Neuronal stem cell (in vitro differentiated cells): ENCODE measurements at regions not wholly inside any gene's neighbourhood (a gene's known extent, or its start where the extent isn't known, plus 50 kb on each side); places are given as distances from the start of the nearest gene placed in this dataset.

Source experiments
- DNase-seq: peaks from one replicate; pipeline ENCODE4 v3.0.0-alpha.2; 2013; ENCODE audit warnings: low spot score
- H2AFZ ChIP-seq: one replicate; pipeline ENCODE4 v1.6.1; 2013; ENCODE audit warnings: mild to moderate bottlenecking, low read length, inconsistent platforms
- H2AK5ac ChIP-seq: 2 replicates; pipeline ENCODE4 v1.6.1; 2013; ENCODE audit warnings: low read depth, mild to moderate bottlenecking, inconsistent platforms, low read length, moderate library complexity, mixed read lengths
- H2BK120ac ChIP-seq: 2 replicates; pipeline ENCODE4 v1.6.1; 2013; ENCODE audit warnings: low read depth, mild to moderate bottlenecking, inconsistent platforms, low read length, moderate library complexity, mixed read lengths
- H2BK12ac ChIP-seq: one replicate; pipeline ENCODE4 v1.6.1; 2013; ENCODE audit warnings: low read length, inconsistent platforms
- H2BK15ac ChIP-seq: 2 replicates; pipeline ENCODE4 v1.6.1; 2013; ENCODE audit warnings: mild to moderate bottlenecking, low read length, inconsistent platforms, mixed read lengths
- H2BK5ac ChIP-seq: one replicate; pipeline ENCODE4 v1.6.1; 2013; ENCODE audit warnings: inconsistent platforms, mild to moderate bottlenecking, low read length, moderate library complexity
- H3K14ac ChIP-seq: one replicate; pipeline ENCODE4 v1.6.1; 2013; ENCODE audit warnings: low read length, inconsistent platforms
- H3K18ac ChIP-seq: 2 replicates; pipeline ENCODE4 v1.6.1; 2013; ENCODE audit warnings: low read length, inconsistent platforms
- H3K23ac ChIP-seq: 2 replicates; pipeline ENCODE4 v1.6.1; 2013; ENCODE audit warnings: low read depth, mild to moderate bottlenecking, mixed read lengths, low read length, inconsistent platforms; ENCODE audit not compliant: poor library complexity
- H3K27ac ChIP-seq: replicated peaks from 3 replicates; pipeline ENCODE4 v1.5.1; 2013; ENCODE audit warnings: low read length, inconsistent platforms
- H3K27me3 ChIP-seq, 3 experiments: 2 replicates each; pipeline ENCODE4 v1.6.1; 2013; ENCODE audit warnings: low read length in 3 of 3, mild to moderate bottlenecking in 2 of 3, inconsistent platforms in 1 of 3, low read depth in 1 of 3, mixed read lengths in 1 of 3, moderate library complexity in 1 of 3; ENCODE audit not compliant: control insufficient read depth in 3 of 3, insufficient read depth in 3 of 3
- H3K36me3 ChIP-seq, 2 donors: replicated peaks in 1 of 2; 2 replicates each; pipeline ENCODE4 v1.6.1; 2013; ENCODE audit warnings: low read length in 2 of 2; ENCODE audit not compliant: control insufficient read depth in 2 of 2, insufficient read depth in 2 of 2
- H3K4ac ChIP-seq: 2 replicates; pipeline ENCODE4 v1.6.1; 2013; ENCODE audit warnings: inconsistent platforms, mild to moderate bottlenecking, low read length, moderate library complexity
- H3K4me1 ChIP-seq, 2 donors: 1 replicate in 1 of 2; 2 replicates in 1 of 2; pipeline ENCODE4 v1.6.1; 2013; ENCODE audit warnings: low read length in 2 of 2, low read depth in 1 of 2; ENCODE audit not compliant: control insufficient read depth in 2 of 2, insufficient read depth in 1 of 2
- H3K4me2 ChIP-seq: one replicate; pipeline ENCODE4 v1.6.1; 2013; ENCODE audit warnings: mild to moderate bottlenecking, low read length, inconsistent platforms; ENCODE audit not compliant: insufficient read depth, poor library complexity, severe bottlenecking
- H3K4me3 ChIP-seq, 2 donors: 2 replicates each; pipeline ENCODE4 v1.5.1; 2013; ENCODE audit warnings: low read length in 2 of 2, mild to moderate bottlenecking in 2 of 2, inconsistent platforms in 1 of 2, moderate library complexity in 1 of 2
- H3K79me1 ChIP-seq: one replicate; pipeline ENCODE4 v1.6.1; 2013; ENCODE audit warnings: low read depth, mild to moderate bottlenecking, inconsistent platforms, low read length, moderate library complexity
- H3K9ac ChIP-seq: one replicate; pipeline ENCODE4 v1.6.1; 2013; ENCODE audit warnings: mild to moderate bottlenecking, low read depth, low read length, inconsistent platforms; ENCODE audit not compliant: poor library complexity
- H3K9me3 ChIP-seq, 2 donors: replicated peaks in 1 of 2; 2 replicates each; pipeline versions ENCODE3 to v1.6.1; 2013; ENCODE audit warnings: low read length in 2 of 2, mild to moderate bottlenecking in 2 of 2, inconsistent platforms in 1 of 2, low read depth in 1 of 2, mixed read lengths in 1 of 2, moderate library complexity in 1 of 2; ENCODE audit not compliant: control insufficient read depth in 2 of 2, insufficient read depth in 1 of 2
- H4K8ac ChIP-seq: one replicate; pipeline ENCODE4 v1.6.1; 2013; ENCODE audit warnings: low read depth, mild to moderate bottlenecking, inconsistent platforms, low read length, moderate library complexity
- H4K91ac ChIP-seq: one replicate; pipeline ENCODE4 v1.6.1; 2013; ENCODE audit warnings: low read length, low read depth, mild to moderate bottlenecking, inconsistent platforms; ENCODE audit not compliant: poor library complexity
- WGBS, 2 donors: extraction: QIAGEN DNeasy Blood & Tissue Kit; methylation state at CpG; one replicate each; pipeline ENCODE4 v1.1.7; 2013; ENCODE audit warnings: missing lambda C conversion rate in 2 of 2, mixed read lengths in 1 of 2; ENCODE audit not compliant: insufficient read length in 2 of 2, insufficient replicate concordance in 1 of 2; ENCODE audit errors: extremely low coverage in 2 of 2; 5-methylcytosine and 5-hydroxymethylcytosine counted together

GRCh38 chr10:29007370-29007747, 281.5 kb upstream of the LYZL1 start:
- Histone ChIP-seq H3K79me1 (no peaks in the 10 kb centered on the region), H2AFZ (no peak overlapping the region), H2AK5ac (no peak overlapping the region), H3K23ac (no peak overlapping the region), H2BK5ac (no peak overlapping the region), H3K4me2 (no peak overlapping the region), H3K27ac (no peak overlapping the region), H3K9ac (no peak overlapping the region), H3K4me1 (no peaks in the 10 kb centered on the region), H3K14ac (no peak overlapping the region), H3K36me3 (no peaks in the 10 kb centered on the region), H2BK15ac (no peak overlapping the region), H3K27me3 (no peaks in the 10 kb centered on the region), H3K4ac (no peak overlapping the region), H3K4me3 (no peak overlapping the region), H3K9me3 (no peaks in the 10 kb centered on the region), H4K8ac (no peak overlapping the region), H4K91ac (no peak overlapping the region), H2BK120ac (no peak overlapping the region), H3K18ac (no peak overlapping the region), H2BK12ac (no peak overlapping the region)
- no CpG with 5 or more reads among the region's 9 CpGs for WGBS, 2 donors
- DNase-seq, result no peak

GRCh38 chr10:29007748-29008610, 280.9 kb upstream of the LYZL1 start:
- WGBS, 2 donors, result no CpG with 5 or more reads among the region's 10 CpGs
- Histone ChIP-seq H3K27me3 (no peaks in the 10 kb centered on the region), H3K14ac (no peak overlapping the region), H2BK12ac (no peak overlapping the region), H4K8ac (no peak overlapping the region), H3K4ac (no peak overlapping the region), H3K9me3 (no peaks in the 10 kb centered on the region), H2BK5ac (no peak overlapping the region), H2BK120ac (no peak overlapping the region), H3K9ac (no peak overlapping the region), H2BK15ac (no peak overlapping the region), H3K36me3 (no peaks in the 10 kb centered on the region), H3K27ac (no peak overlapping the region), H3K18ac (no peak overlapping the region), H3K79me1 (no peaks in the 10 kb centered on the region), H4K91ac (no peak overlapping the region), H3K4me3 (no peak overlapping the region), H3K4me2 (no peak overlapping the region), H3K4me1 (no peaks in the 10 kb centered on the region), H3K23ac (no peak overlapping the region), H2AK5ac (no peak overlapping the region), H2AFZ (no peak overlapping the region)
- DNase-seq, result no peak

- Histone ChIP-seq H2BK12ac (no peak overlapping the region), H3K9me3 (no peaks in the 10 kb centered on the region), H3K27ac (no peak overlapping the region), H3K23ac (no peak overlapping the region), H3K27me3 (no peaks in the 10 kb centered on the region), H3K4me1 (no peaks in the 10 kb centered on the region), H2AK5ac (no peak overlapping the region), H3K9ac (no peak overlapping the region), H2AFZ (no peak overlapping the region), H3K36me3 (no peaks in the 10 kb centered on the region), H3K4ac (no peak overlapping the region), H3K14ac (no peak overlapping the region), H2BK5ac (no peak overlapping the region), H3K4me2 (no peak overlapping the region), H3K79me1 (no peaks in the 10 kb centered on the region), H3K18ac (no peak overlapping the region), H2BK120ac (no peak overlapping the region), H4K91ac (no peak overlapping the region), H2BK15ac (no peak overlapping the region), H3K4me3 (no peak overlapping the region), H4K8ac (no peak overlapping the region)
- WGBS, 2 donors, result no CpG with 5 or more reads among the region's 5 CpGs
- DNase-seq, result no peak
These were observed 279.4 kb upstream of the LYZL1 start for GRCh38 chr10:29009464-29009863.

GRCh38 chr10:29011516-29011915, 277.4 kb upstream of the LYZL1 start:
- no peaks in the 10 kb centered on the region for H3K9me3 ChIP-seq
- no peak overlapping the region for H2BK120ac ChIP-seq
- H3K27me3 ChIP-seq, result no peaks in the 10 kb centered on the region
- no peak overlapping the region for H3K4ac ChIP-seq
- H3K9ac ChIP-seq, result no peak overlapping the region
- H3K4me3 ChIP-seq, result no peak overlapping the region
- no peak overlapping the region for H2BK12ac ChIP-seq
- no peaks in the 10 kb centered on the region for H3K79me1 ChIP-seq
- no peak overlapping the region for H2BK15ac ChIP-seq
- no peak overlapping the region for H4K8ac ChIP-seq
- H3K23ac ChIP-seq, result no peak overlapping the region
- no peaks in the 10 kb centered on the region for H3K36me3 ChIP-seq
- no peak overlapping the region for H2BK5ac ChIP-seq
- H2AFZ ChIP-seq, result no peak overlapping the region
- no peak overlapping the region for H3K14ac ChIP-seq
- H3K18ac ChIP-seq, result no peak overlapping the region
- H3K4me1 ChIP-seq, result no peaks in the 10 kb centered on the region
- no peak overlapping the region for H4K91ac ChIP-seq
- no CpG with 5 or more reads among the region's 4 CpGs for WGBS, 2 donors
- H3K4me2 ChIP-seq, result no peak overlapping the region
- H2AK5ac ChIP-seq, result no peak overlapping the region
- no peak overlapping the region for H3K27ac ChIP-seq
- DNase-seq, result no peak
